HG03280 (cell line): ENCODE measurements at regions not wholly inside any gene's neighbourhood (a gene's known extent, or its start where the extent isn't known, plus 50 kb on each side); places are given as distances from the start of the nearest gene placed in this dataset.
"Not testable (repeated sequence)": the region's sequence is repeated elsewhere in the genome, so short reads cannot be mapped to it uniquely, and the experiment has no call there.

ENCODE experiments used
- ATAC-seq: cut with Tn5 transposase; IDR thresholded peaks from one replicate; pipeline ENCODE4 v1.9.1; 2021; ENCODE audit warnings: mild to moderate bottlenecking, moderate library complexity; ENCODE audit not compliant: unreplicated experiment

- no peak for ATAC-seq
These were observed 101.2 kb downstream of the VPREB1 start for GRCh38 chr22:22345781-22346180.

- ATAC-seq, result no peak
These were observed 102.0 kb downstream of the VPREB1 start for GRCh38 chr22:22346401-22347107.

GRCh38 chr22:22348127-22348814 lies 103.7 kb downstream of the VPREB1 start:
- no peak for ATAC-seq

DNA sequence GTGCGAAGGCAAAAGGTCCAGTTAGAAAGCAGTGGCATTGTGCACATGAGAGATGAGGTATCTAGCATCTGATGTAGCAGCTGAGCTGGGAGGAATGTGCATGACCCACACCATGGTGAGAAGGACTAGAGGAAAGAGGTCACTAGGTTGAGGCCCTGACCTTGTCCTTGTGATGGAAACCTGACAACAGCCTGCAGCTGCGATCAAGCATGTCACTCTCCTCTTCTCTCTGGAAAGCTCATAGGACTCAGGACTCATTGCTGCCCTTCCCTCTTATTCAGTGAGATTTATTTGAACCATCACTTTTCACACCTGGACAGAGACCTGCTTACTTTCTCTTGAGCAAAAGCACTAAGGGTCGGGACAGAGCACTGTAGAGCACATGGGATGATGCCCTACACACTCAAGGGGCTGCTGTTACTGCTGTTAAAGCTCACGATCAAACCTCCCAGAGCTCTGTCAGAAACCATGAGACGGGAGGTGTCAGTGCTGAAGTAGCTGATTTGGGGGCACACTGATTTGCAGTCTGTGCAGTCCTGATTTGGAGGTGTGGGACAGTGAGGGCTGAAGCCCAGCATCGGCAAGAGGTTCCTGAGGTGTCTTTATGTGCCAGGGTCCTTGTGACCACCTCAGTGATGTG lies 104.3 kb downstream of the VPREB1 start:
- no peak for ATAC-seq

GRCh38 chr22:22349455-22349836 lies 104.9 kb downstream of the VPREB1 start:
- ATAC-seq, result no peak

GRCh38 chr22:22351366-22351765 lies 106.8 kb downstream of the VPREB1 start:
- no peak for ATAC-seq

- ATAC-seq, result no peak
These were observed 107.9 kb downstream of the VPREB1 start for GRCh38 chr22:22352371-22352999.

GRCh38 chr22:22355096-22355834 lies 110.7 kb downstream of the VPREB1 start:
- no peak for ATAC-seq

- peak; percentile 68 for ATAC-seq
These were observed 112.7 kb downstream of the VPREB1 start for GRCh38 chr22:22357024-22357883.

DNA sequence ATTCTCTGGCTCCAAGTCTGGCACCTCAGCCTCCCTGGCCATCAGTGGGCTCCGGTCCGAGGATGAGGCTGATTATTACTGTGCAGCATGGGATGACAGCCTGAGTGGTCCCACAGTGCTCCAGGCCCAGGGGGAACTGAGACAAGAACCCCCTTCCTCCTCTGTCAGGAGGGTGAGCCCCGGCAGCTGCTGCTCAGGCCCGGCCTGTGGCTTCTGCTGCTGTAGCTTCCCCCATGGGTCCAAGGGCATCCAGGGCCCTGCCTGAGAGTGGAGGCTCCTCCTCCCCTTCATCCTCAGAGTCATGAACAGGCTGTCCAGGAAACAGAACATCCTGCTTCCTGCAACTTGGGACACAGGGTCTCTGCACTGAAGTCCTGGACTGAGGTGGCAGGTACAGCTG lies 113.6 kb downstream of the VPREB1 start:
- no peak for ATAC-seq

- ATAC-seq, result no peak
These were observed 114.1 kb downstream of the VPREB1 start for GRCh38 chr22:22358686-22359085.

GRCh38 chr22:22359465-22359864 lies 114.9 kb downstream of the VPREB1 start:
- ATAC-seq, result no peak

GRCh38 chr22:22360014-22360413 lies 115.4 kb downstream of the VPREB1 start:
- no peak for ATAC-seq

- ATAC-seq, result no peak
These were observed 117.7 kb downstream of the VPREB1 start for GRCh38 chr22:22362311-22362710.

DNA sequence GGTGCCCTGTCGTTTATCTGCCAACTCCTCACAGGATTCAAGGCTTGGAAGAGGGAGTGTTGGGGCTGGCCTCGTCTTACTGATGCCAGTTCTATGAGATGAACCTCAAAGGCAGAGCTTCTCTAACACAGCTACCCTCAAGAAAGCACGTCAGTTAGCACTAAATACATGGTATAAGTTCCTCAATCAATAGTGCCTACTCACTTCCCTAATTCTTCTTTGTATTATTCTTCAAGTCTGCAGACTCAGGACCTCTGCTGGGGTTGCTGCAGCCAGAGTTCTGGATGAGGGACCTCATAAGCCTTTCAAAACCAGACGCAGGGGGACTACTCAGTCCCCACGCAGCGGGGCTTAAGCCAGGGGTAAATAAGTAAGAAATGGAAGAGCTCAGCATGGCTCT lies 118.3 kb downstream of the VPREB1 start:
- no peak for ATAC-seq

GRCh38 chr22:22364207-22364606 lies 119.6 kb downstream of the VPREB1 start:
- ATAC-seq, result no peak

- ATAC-seq, result no peak
These were observed 122.0 kb downstream of the VPREB1 start for GRCh38 chr22:22366537-22366936.

GRCh38 chr22:22368516-22368915 lies 123.9 kb downstream of the VPREB1 start:
- ATAC-seq, result no peak

- not testable (repeated sequence) for ATAC-seq
These were observed 124.8 kb downstream of the VPREB1 start for GRCh38 chr22:22369219-22369963.

DNA sequence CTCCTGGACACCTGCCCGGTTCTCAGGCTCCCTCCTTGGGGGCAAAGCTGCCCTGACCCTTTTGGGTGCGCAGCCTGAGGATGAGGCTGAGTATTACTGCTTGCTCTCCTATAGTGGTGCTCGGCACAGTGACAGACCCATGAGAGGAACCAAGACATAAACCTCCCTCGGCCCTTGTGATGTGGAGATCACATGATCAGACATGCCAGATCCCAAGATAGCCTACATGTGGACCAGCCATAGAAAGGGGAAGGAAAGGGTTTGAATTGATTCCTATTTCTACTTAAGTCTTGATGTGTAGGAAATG lies 125.3 kb downstream of the VPREB1 start:
- no peak for ATAC-seq
